ENCODE measurements at regions not wholly inside any gene's neighbourhood (a gene's known extent, or its start where the extent isn't known, plus 50 kb on each side); places are given as distances from the start of the nearest gene placed in this dataset.

GRCh38 chr7:42618651-42619360 lies 293.1 kb downstream of the C7orf25 start:
- no peaks in the 10 kb centered on the region for H3K79me1 ChIP-seq (ENCODE audit: low read length)
- H3K4me2 ChIP-seq (ENCODE audit: low read length), result no peak overlapping the region
- WGBS (ENCODE audit: extremely low coverage, insufficient coverage, low lambda C conversion rate), result no CpG with 5 or more reads among the region's 7 CpGs
- no peaks in the 10 kb centered on the region for H3K27me3 ChIP-seq (ENCODE audit: insufficient read depth, low read length, poor library complexity)
- H4K8ac ChIP-seq (ENCODE audit: low read depth, low read length), result no peak overlapping the region
- H3K9ac ChIP-seq (ENCODE audit: low read length), result no peak overlapping the region
- peak overlapping the region; percentile 32 for H3K18ac ChIP-seq (ENCODE audit: low read length)
- peak; percentile 10 for DNase-seq
- H2AK5ac ChIP-seq (ENCODE audit: low read length), result no peak overlapping the region
- no peak overlapping the region for H2BK120ac ChIP-seq (ENCODE audit: low read depth, low read length)
- no peak overlapping the region for H4K5ac ChIP-seq (ENCODE audit: low read length)
- no peaks in the 10 kb centered on the region for H3K79me2 ChIP-seq (ENCODE audit: control insufficient read depth, insufficient read depth, low read length)
- H3K36me3 ChIP-seq (ENCODE audit: control insufficient read depth, insufficient read depth, low read length), result no peaks in the 10 kb centered on the region
- H3K27ac ChIP-seq (ENCODE audit: low read depth, low read length), result no peak overlapping the region
- H3K4ac ChIP-seq (ENCODE audit: low read depth, low read length), result no peak overlapping the region
- H2BK15ac ChIP-seq (replicated peaks; ENCODE audit: low read depth), result no peak overlapping the region
- H3K4me1 ChIP-seq (ENCODE audit: control insufficient read depth, low read depth, low read length), result no peaks in the 10 kb centered on the region
- H3K56ac ChIP-seq (ENCODE audit: low read length), result no peak overlapping the region
- H2BK5ac ChIP-seq (ENCODE audit: low read length), result no peak overlapping the region
- H3K23ac ChIP-seq (ENCODE audit: low read length), result no peak overlapping the region
- H3K4me3 ChIP-seq (ENCODE audit: low read length), result no peak overlapping the region

- Histone ChIP-seq H3K4me3 (ENCODE audit: low read length) (no peak overlapping the region), H3K36me3 (ENCODE audit: control insufficient read depth, insufficient read depth, low read length) (no peaks in the 10 kb centered on the region), H2BK120ac (ENCODE audit: low read depth, low read length) (no peak overlapping the region), H3K27ac (ENCODE audit: low read depth, low read length) (no peak overlapping the region), H3K23ac (ENCODE audit: low read length) (no peak overlapping the region), H4K5ac (ENCODE audit: low read length) (no peak overlapping the region), H4K8ac (ENCODE audit: low read depth, low read length) (no peak overlapping the region), H3K79me1 (ENCODE audit: low read length) (no peaks in the 10 kb centered on the region), H2AK5ac (ENCODE audit: low read length) (no peak overlapping the region), H3K9ac (ENCODE audit: low read length) (no peak overlapping the region), H3K4me2 (ENCODE audit: low read length) (no peak overlapping the region), H3K18ac (ENCODE audit: low read length) (no peak overlapping the region), H3K4ac (ENCODE audit: low read depth, low read length) (no peak overlapping the region), H3K4me1 (ENCODE audit: control insufficient read depth, low read depth, low read length) (no peaks in the 10 kb centered on the region), H3K79me2 (ENCODE audit: control insufficient read depth, insufficient read depth, low read length) (no peaks in the 10 kb centered on the region), H2BK5ac (ENCODE audit: low read length) (no peak overlapping the region), H3K27me3 (ENCODE audit: insufficient read depth, low read length, poor library complexity) (no peaks in the 10 kb centered on the region), H2BK15ac (replicated peaks; ENCODE audit: low read depth) (no peak overlapping the region), H3K56ac (ENCODE audit: low read length) (no peak overlapping the region)
- WGBS (ENCODE audit: extremely low coverage, insufficient coverage, low lambda C conversion rate), result no CpG with 5 or more reads among the region's 8 CpGs
- peak; percentile 29 for DNase-seq
These were observed 293.9 kb downstream of the C7orf25 start for GRCh38 chr7:42617806-42618457.

GRCh38 chr7:42617071-42617765 lies 294.7 kb downstream of the C7orf25 start:
- H3K36me3 ChIP-seq (ENCODE audit: control insufficient read depth, insufficient read depth, low read length), result no peaks in the 10 kb centered on the region
- WGBS (ENCODE audit: extremely low coverage, insufficient coverage, low lambda C conversion rate), result no CpG with 5 or more reads among the region's 6 CpGs

GRCh38 chr7:42614636-42615035 lies 297.2 kb downstream of the C7orf25 start:
- no peak overlapping the region for H2BK5ac ChIP-seq (ENCODE audit: low read length)
- H3K23ac ChIP-seq (ENCODE audit: low read length), result no peak overlapping the region
- no peaks in the 10 kb centered on the region for H3K79me1 ChIP-seq (ENCODE audit: low read length)
- H3K18ac ChIP-seq (ENCODE audit: low read length), result no peak overlapping the region
- no peak overlapping the region for H3K4me2 ChIP-seq (ENCODE audit: low read length)
- H3K56ac ChIP-seq (ENCODE audit: low read length), result no peak overlapping the region
- no peaks in the 10 kb centered on the region for H3K4me1 ChIP-seq (ENCODE audit: control insufficient read depth, low read depth, low read length)
- H4K5ac ChIP-seq (ENCODE audit: low read length), result no peak overlapping the region
- H2BK120ac ChIP-seq (ENCODE audit: low read depth, low read length), result no peak overlapping the region
- no peak overlapping the region for H3K4me3 ChIP-seq (ENCODE audit: low read length)
- no peaks in the 10 kb centered on the region for H3K27me3 ChIP-seq (ENCODE audit: insufficient read depth, low read length, poor library complexity)
- H4K8ac ChIP-seq (ENCODE audit: low read depth, low read length), result no peak overlapping the region
- H3K27ac ChIP-seq (ENCODE audit: low read depth, low read length), result no peak overlapping the region
- no peak overlapping the region for H3K4ac ChIP-seq (ENCODE audit: low read depth, low read length)
- no peak overlapping the region for H2BK15ac ChIP-seq (replicated peaks; ENCODE audit: low read depth)
- WGBS (ENCODE audit: extremely low coverage, insufficient coverage, low lambda C conversion rate), result no CpG with 5 or more reads among the region's 4 CpGs
- H3K36me3 ChIP-seq (ENCODE audit: control insufficient read depth, insufficient read depth, low read length), result no peaks in the 10 kb centered on the region
- DNase-seq, result no peak
- H3K9ac ChIP-seq (ENCODE audit: low read length), result no peak overlapping the region
- no peaks in the 10 kb centered on the region for H3K79me2 ChIP-seq (ENCODE audit: control insufficient read depth, insufficient read depth, low read length)
- H2AK5ac ChIP-seq (ENCODE audit: low read length), result no peak overlapping the region

More at GRCh38 chr7:42617071-42617765, 294.7 kb downstream of the C7orf25 start:
- no peak overlapping the region for H3K56ac ChIP-seq (ENCODE audit: low read length)
- no peak overlapping the region for H2AK5ac ChIP-seq (ENCODE audit: low read length)
- no peaks in the 10 kb centered on the region for H3K79me1 ChIP-seq (ENCODE audit: low read length)
- no peaks in the 10 kb centered on the region for H3K4me1 ChIP-seq (ENCODE audit: control insufficient read depth, low read depth, low read length)
- H2BK5ac ChIP-seq (ENCODE audit: low read length), result no peak overlapping the region
- H3K9ac ChIP-seq (ENCODE audit: low read length), result no peak overlapping the region
- no peak overlapping the region for H3K18ac ChIP-seq (ENCODE audit: low read length)
- H2BK15ac ChIP-seq (replicated peaks; ENCODE audit: low read depth), result no peak overlapping the region
- no peak overlapping the region for H3K4me2 ChIP-seq (ENCODE audit: low read length)
- no peak overlapping the region for H4K5ac ChIP-seq (ENCODE audit: low read length)
- peak; percentile 10 for DNase-seq
- H3K79me2 ChIP-seq (ENCODE audit: control insufficient read depth, insufficient read depth, low read length), result no peaks in the 10 kb centered on the region
- no peak overlapping the region for H3K4ac ChIP-seq (ENCODE audit: low read depth, low read length)
- H4K8ac ChIP-seq (ENCODE audit: low read depth, low read length), result no peak overlapping the region
- no peak overlapping the region for H3K23ac ChIP-seq (ENCODE audit: low read length)
- H3K27ac ChIP-seq (ENCODE audit: low read depth, low read length), result no peak overlapping the region
- H3K27me3 ChIP-seq (ENCODE audit: insufficient read depth, low read length, poor library complexity), result no peaks in the 10 kb centered on the region
- H2BK120ac ChIP-seq (ENCODE audit: low read depth, low read length), result no peak overlapping the region
- H3K4me3 ChIP-seq (ENCODE audit: low read length), result no peak overlapping the region

- H3K27ac ChIP-seq (ENCODE audit: low read depth, low read length), result no peak overlapping the region
- no peak overlapping the region for H3K56ac ChIP-seq (ENCODE audit: low read length)
- H2AK5ac ChIP-seq (ENCODE audit: low read length), result no peak overlapping the region
- no peaks in the 10 kb centered on the region for H3K27me3 ChIP-seq (ENCODE audit: insufficient read depth, low read length, poor library complexity)
- no peak overlapping the region for H3K4me3 ChIP-seq (ENCODE audit: low read length)
- H3K36me3 ChIP-seq (ENCODE audit: control insufficient read depth, insufficient read depth, low read length), result no peaks in the 10 kb centered on the region
- no peak overlapping the region for H2BK120ac ChIP-seq (ENCODE audit: low read depth, low read length)
- no peak overlapping the region for H2BK15ac ChIP-seq (replicated peaks; ENCODE audit: low read depth)
- H3K18ac ChIP-seq (ENCODE audit: low read length), result no peak overlapping the region
- WGBS (ENCODE audit: extremely low coverage, insufficient coverage, low lambda C conversion rate), result no CpG with 5 or more reads among the region's 1 CpG
- H3K4ac ChIP-seq (ENCODE audit: low read depth, low read length), result no peak overlapping the region
- H3K79me1 ChIP-seq (ENCODE audit: low read length), result no peaks in the 10 kb centered on the region
- H3K9ac ChIP-seq (ENCODE audit: low read length), result no peak overlapping the region
- H2BK5ac ChIP-seq (ENCODE audit: low read length), result no peak overlapping the region
- no peak overlapping the region for H3K4me2 ChIP-seq (ENCODE audit: low read length)
- no peak overlapping the region for H4K8ac ChIP-seq (ENCODE audit: low read depth, low read length)
- no peak for DNase-seq
- H4K5ac ChIP-seq (ENCODE audit: low read length), result no peak overlapping the region
- H3K4me1 ChIP-seq (ENCODE audit: control insufficient read depth, low read depth, low read length), result no peaks in the 10 kb centered on the region
- H3K79me2 ChIP-seq (ENCODE audit: control insufficient read depth, insufficient read depth, low read length), result no peaks in the 10 kb centered on the region
- H3K23ac ChIP-seq (ENCODE audit: low read length), result no peak overlapping the region
These were observed 299.9 kb downstream of the C7orf25 start for GRCh38 chr7:42611961-42612360.

Data from mesendoderm (in vitro differentiated cells).